ENCODE measurements at regions not wholly inside any gene's neighbourhood (a gene's known extent, or its start where the extent isn't known, plus 50 kb on each side); places are given as distances from the start of the nearest gene placed in this dataset.

DNA sequence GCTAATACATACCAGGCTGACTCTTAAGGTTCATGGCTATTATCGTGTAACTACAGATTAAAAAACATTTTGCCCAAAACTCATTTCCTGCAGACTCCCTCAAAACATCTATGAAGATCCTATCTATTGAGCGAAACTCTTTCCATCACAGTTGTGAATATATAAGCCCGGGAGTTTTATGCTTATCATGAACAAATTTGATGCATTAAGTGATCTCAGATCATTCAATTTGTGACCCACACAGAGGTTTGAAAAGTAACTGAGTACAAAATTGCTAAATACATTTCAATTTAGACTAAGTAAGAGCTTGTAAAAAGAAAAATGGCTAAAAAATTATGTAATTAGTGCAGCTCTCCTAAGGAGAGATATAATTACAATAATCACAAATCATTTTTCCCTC lies 1228.8 kb upstream of the TENM4 start:
- TF ChIP-seq RAD21 (IDR thresholded peaks at IDR 0.05; ENCODE audit: low read depth), result no peak
- TF ChIP-seq, protein P1, sequence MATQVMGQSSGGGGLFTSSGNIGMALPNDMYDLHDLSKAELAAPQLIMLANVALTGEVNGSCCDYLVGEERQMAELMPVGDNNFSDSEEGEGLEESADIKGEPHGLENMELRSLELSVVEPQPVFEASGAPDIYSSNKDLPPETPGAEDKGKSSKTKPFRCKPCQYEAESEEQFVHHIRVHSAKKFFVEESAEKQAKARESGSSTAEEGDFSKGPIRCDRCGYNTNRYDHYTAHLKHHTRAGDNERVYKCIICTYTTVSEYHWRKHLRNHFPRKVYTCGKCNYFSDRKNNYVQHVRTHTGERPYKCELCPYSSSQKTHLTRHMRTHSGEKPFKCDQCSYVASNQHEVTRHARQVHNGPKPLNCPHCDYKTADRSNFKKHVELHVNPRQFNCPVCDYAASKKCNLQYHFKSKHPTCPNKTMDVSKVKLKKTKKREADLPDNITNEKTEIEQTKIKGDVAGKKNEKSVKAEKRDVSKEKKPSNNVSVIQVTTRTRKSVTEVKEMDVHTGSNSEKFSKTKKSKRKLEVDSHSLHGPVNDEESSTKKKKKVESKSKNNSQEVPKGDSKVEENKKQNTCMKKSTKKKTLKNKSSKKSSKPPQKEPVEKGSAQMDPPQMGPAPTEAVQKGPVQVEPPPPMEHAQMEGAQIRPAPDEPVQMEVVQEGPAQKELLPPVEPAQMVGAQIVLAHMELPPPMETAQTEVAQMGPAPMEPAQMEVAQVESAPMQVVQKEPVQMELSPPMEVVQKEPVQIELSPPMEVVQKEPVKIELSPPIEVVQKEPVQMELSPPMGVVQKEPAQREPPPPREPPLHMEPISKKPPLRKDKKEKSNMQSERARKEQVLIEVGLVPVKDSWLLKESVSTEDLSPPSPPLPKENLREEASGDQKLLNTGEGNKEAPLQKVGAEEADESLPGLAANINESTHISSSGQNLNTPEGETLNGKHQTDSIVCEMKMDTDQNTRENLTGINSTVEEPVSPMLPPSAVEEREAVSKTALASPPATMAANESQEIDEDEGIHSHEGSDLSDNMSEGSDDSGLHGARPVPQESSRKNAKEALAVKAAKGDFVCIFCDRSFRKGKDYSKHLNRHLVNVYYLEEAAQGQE (IDR thresholded peaks at IDR 0.05; ENCODE audit: low read depth), result no peak
- TF ChIP-seq NFIC (IDR thresholded peaks at IDR 0.05), result no peak
- no peak for TF ChIP-seq CREB1 (IDR thresholded peaks at IDR 0.05; ENCODE audit: low read depth)
- no peak for TF ChIP-seq EP300 (IDR thresholded peaks at IDR 0.05; ENCODE audit: borderline replicate concordance)
- TF ChIP-seq ZBTB7A (IDR thresholded peaks at IDR 0.05; ENCODE audit: low read depth), result no peak
- TF ChIP-seq, protein P2, sequence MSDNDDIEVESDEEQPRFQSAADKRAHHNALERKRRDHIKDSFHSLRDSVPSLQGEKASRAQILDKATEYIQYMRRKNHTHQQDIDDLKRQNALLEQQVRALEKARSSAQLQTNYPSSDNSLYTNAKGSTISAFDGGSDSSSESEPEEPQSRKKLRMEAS (IDR thresholded peaks at IDR 0.05), result no peak

Measured in Ishikawa (cell line).